PC-3 (cell line): ENCODE measurements at regions not wholly inside any gene's neighbourhood (a gene's known extent, or its start where the extent isn't known, plus 50 kb on each side); places are given as distances from the start of the nearest gene placed in this dataset.

ENCODE experiments used
- ATAC-seq: fragments of 200-7000 bp; cut with Tn5 transposase; 2 replicates; pipeline ENCODE4 v1.9.1; 2020; ENCODE audit warnings: mild to moderate bottlenecking, moderate library complexity
- BruUV-seq: library from RNA; stranded (reverse); fragments of 400-500 nt; replicated peaks from 2 replicates; lab custom pipeline; 2021; lab: Mats Ljungman, UMichigan
- CTCF ChIA-PET: fragments of 300-600 bp; sonication (Branson Sonifier 250); formaldehyde crosslinking; loops from one replicate; lab custom pipeline; 2022; ENCODE audit warnings: antibody characterized with exemption; lab: Charles Lee
- POLR2A ChIA-PET: fragments of 300-600 bp; sonication (Branson Sonifier 250); formaldehyde crosslinking; loops from one replicate; lab custom pipeline; 2022; ENCODE audit warnings: antibody characterized with exemption; ENCODE audit not compliant: unreplicated experiment; lab: Charles Lee
- DNase-seq: peaks from one replicate; pipeline ENCODE4 v3.0.0-alpha.2; 2015
- H2AFZ ChIP-seq: fragments of 300-600 bp; sonication (generic); 2 replicates; pipeline ENCODE4 v1.6.0; 2016; ENCODE audit warnings: antibody characterized with exemption, low read length
- H3F3A ChIP-seq: fragments of 300-600 bp; sonication (generic); one replicate; pipeline ENCODE4 v1.6.0; 2017; ENCODE audit warnings: antibody characterized with exemption, low read length, control low read depth, mild to moderate bottlenecking; ENCODE audit not compliant: unreplicated experiment
- H3K27ac ChIP-seq: fragments of 300-600 bp; sonication (generic); 2 replicates; pipeline ENCODE4 v1.5.1; 2016; ENCODE audit warnings: mild to moderate bottlenecking, low read length
- H3K27me3 ChIP-seq: fragments of 300-600 bp; sonication (generic); 2 replicates; pipeline ENCODE4 v1.6.1; 2016; ENCODE audit warnings: low read length, mixed read lengths
- H3K36me3 ChIP-seq: fragments of 300-600 bp; sonication (generic); 2 replicates; pipeline ENCODE4 v1.6.1; 2016; ENCODE audit warnings: low read depth, mixed run types, low read length, mixed read lengths
- H3K4me1 ChIP-seq: fragments of 300-600 bp; sonication (generic); 2 replicates; pipeline ENCODE4 v1.5.1; 2016; ENCODE audit warnings: low read length; ENCODE audit not compliant: insufficient read depth
- H3K4me2 ChIP-seq: fragments of 300-600 bp; sonication (generic); 2 replicates; pipeline ENCODE4 v1.6.0; 2016; ENCODE audit warnings: low read length
- H3K4me3 ChIP-seq: fragments of 300-600 bp; sonication (generic); 2 replicates; pipeline ENCODE4 v1.5.1; 2016; ENCODE audit warnings: mild to moderate bottlenecking, low read length, mixed read lengths
- H3K79me2 ChIP-seq: fragments of 300-600 bp; sonication (generic); 2 replicates; pipeline ENCODE4 v1.6.1; 2017; ENCODE audit warnings: low read length, mixed read lengths
- H3K9ac ChIP-seq: fragments of 300-600 bp; sonication (generic); 2 replicates; pipeline ENCODE4 v1.6.0; 2016; ENCODE audit warnings: mild to moderate bottlenecking, low read length
- H3K9me2 ChIP-seq: fragments of 300-600 bp; sonication (generic); replicated peaks from 2 replicates; pipeline ENCODE4 v1.6.1; 2016; ENCODE audit warnings: mixed run types, low read length, mixed read lengths
- H3K9me3 ChIP-seq: fragments of 300-600 bp; sonication (generic); 2 replicates; pipeline ENCODE4 v1.6.1; 2016; ENCODE audit warnings: low read length, mixed read lengths
- H4K20me1 ChIP-seq: fragments of 300-600 bp; sonication (generic); 2 replicates; pipeline ENCODE4 v1.6.1; 2016; ENCODE audit warnings: low read length, mixed read lengths
- EZH2 ChIP-seq: fragments of 300-600 bp; sonication (generic); IDR thresholded peaks from one replicate; pipeline ENCODE4 v1.6.1; 2017; ENCODE audit warnings: antibody characterized with exemption, mild to moderate bottlenecking, low read length; ENCODE audit not compliant: unreplicated experiment
- EZH2phosphoT487 ChIP-seq: fragments of 300-600 bp; sonication (generic); IDR thresholded peaks from 2 replicates; pipeline ENCODE4 v1.6.1; 2018; ENCODE audit warnings: mild to moderate bottlenecking, antibody characterized with exemption, low read length, borderline replicate concordance
- intact Hi-C: fragments of 100-400 bp; cut with micrococcal nuclease; formaldehyde crosslinking; loops from 2 replicates; pipeline ENCODE4 v1.9.0; 2023
- TF ChIP-seq, protein P1 (sequence below): fragments of 300-600 bp; sonication (generic); conservative IDR thresholded peaks from 2 replicates; pipeline ENCODE4 v1.5.1; 2017; ENCODE audit warnings: antibody characterized with exemption, low read depth, mild to moderate bottlenecking, low read length

DNA sequence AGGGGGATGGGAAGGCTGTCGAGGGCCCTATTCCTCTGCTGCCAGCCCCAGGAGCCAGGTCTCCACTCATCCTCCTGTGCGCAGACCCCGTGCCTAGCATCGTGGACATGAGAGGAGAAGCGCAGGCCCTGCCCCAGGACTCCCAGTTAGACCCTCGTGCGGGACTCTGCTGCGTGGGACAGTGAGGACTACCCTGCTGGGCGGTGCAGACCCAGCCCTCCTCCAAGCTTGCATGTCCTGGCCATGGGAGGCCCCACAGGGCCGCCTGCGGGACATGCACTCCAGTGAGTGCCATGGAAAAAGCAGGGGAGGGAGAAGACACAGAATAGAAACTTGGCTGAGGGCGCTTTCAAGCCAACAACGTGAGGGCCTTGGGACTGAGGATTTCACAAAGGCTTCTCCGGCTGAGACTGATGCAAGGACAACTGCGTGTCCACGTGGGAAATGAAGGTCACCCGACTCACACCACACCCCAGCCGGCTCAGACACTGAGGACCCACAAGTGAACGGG lies 62.6 kb upstream of the IQSEC1 start:
- Histone ChIP-seq H3K79me2 (no peaks in the 10 kb centered on the region), H3K4me3 (no peak overlapping the region), H4K20me1 (no peaks in the 10 kb centered on the region), H3K9me2 (no peaks in the 10 kb centered on the region), H3K9ac (no peak overlapping the region), H3K27ac (no peak overlapping the region), H2AFZ (no peak overlapping the region), H3K27me3 (no peaks in the 10 kb centered on the region), H3K9me3 (no peaks in the 10 kb centered on the region), H3K36me3 (no peaks in the 10 kb centered on the region), H3K4me1 (no peaks in the 10 kb centered on the region), H3F3A (no peaks in the 10 kb centered on the region), H3K4me2 (no peak overlapping the region)
- ATAC-seq: no peak
- no TSS peak for BruUV-seq
- ChIA-PET CTCF (no interaction called here), POLR2A (no interaction called here)
- intact Hi-C loops: no loop called here
- DNase-seq: no peak
- TF ChIP-seq, protein P1, sequence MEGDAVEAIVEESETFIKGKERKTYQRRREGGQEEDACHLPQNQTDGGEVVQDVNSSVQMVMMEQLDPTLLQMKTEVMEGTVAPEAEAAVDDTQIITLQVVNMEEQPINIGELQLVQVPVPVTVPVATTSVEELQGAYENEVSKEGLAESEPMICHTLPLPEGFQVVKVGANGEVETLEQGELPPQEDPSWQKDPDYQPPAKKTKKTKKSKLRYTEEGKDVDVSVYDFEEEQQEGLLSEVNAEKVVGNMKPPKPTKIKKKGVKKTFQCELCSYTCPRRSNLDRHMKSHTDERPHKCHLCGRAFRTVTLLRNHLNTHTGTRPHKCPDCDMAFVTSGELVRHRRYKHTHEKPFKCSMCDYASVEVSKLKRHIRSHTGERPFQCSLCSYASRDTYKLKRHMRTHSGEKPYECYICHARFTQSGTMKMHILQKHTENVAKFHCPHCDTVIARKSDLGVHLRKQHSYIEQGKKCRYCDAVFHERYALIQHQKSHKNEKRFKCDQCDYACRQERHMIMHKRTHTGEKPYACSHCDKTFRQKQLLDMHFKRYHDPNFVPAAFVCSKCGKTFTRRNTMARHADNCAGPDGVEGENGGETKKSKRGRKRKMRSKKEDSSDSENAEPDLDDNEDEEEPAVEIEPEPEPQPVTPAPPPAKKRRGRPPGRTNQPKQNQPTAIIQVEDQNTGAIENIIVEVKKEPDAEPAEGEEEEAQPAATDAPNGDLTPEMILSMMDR: no peak
- no peak for TF ChIP-seq EZH2
- no peak for TF ChIP-seq EZH2phosphoT487

DNA sequence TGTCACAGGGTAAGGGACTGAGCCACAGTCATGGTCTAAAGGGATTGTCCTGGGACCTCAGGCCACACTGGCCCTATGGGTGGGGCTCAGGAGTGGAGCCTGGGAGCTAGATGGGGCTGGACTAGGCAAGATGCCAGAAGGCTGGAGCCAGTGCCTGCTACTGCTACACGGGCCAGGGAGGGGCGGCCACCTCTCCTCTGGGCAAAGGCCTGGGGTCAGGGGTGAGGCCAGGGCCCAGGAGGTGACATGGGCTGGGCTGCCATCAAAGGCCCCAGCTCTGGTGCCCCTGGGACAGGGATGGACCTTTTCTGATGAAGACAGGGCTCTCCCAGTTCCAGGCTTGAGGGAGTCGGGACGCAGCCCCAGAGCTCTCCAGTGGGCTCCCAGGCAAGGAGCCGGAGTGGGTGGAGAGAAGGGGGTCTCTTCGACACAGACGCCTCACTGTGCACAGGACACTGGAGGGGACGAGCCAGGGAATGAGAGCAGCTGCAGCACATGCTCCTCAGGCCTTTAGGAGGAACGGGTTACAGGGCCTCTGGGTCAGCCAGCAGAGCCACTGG lies 62.1 kb upstream of the IQSEC1 start:
- ATAC-seq: no peak
- DNase-seq: no peak
- no peak for TF ChIP-seq EZH2phosphoT487
- TF ChIP-seq, protein P1: no peak
- TF ChIP-seq EZH2: no peak
- H4K20me1 ChIP-seq: no peaks in the 10 kb centered on the region
- no peak overlapping the region for H3K9ac ChIP-seq
- intact Hi-C loops: no loop called here
- H3K36me3 ChIP-seq: no peaks in the 10 kb centered on the region
- no TSS peak for BruUV-seq
- no peak overlapping the region for H3K27ac ChIP-seq
- no peaks in the 10 kb centered on the region for H3K9me3 ChIP-seq
- no peaks in the 10 kb centered on the region for H3K79me2 ChIP-seq
- H2AFZ ChIP-seq: no peak overlapping the region
- no peaks in the 10 kb centered on the region for H3K27me3 ChIP-seq
- H3F3A ChIP-seq: no peaks in the 10 kb centered on the region
- H3K4me1 ChIP-seq: no peaks in the 10 kb centered on the region
- H3K4me3 ChIP-seq: no peak overlapping the region
- ChIA-PET CTCF (no interaction called here), POLR2A (no interaction called here)
- H3K9me2 ChIP-seq: no peaks in the 10 kb centered on the region
- no peak overlapping the region for H3K4me2 ChIP-seq

DNA sequence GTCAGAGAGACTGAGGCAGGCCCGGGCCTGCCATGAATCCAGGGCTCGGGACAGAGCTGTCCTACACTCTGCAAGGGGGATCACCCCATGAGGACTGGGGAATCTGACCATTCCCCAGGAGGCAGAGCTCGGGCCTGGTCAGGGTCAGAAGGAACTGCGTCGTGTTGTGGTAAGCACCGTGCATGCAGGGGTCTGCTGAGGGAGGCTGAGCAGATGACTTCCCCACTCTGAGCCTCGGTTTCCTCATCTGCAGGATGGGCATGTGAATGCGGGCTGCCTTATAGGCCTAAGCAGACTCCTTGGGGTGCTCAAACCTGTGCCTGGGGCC lies 61.6 kb upstream of the IQSEC1 start:
- no peak overlapping the region for H2AFZ ChIP-seq
- no peaks in the 10 kb centered on the region for H3K9me3 ChIP-seq
- no peaks in the 10 kb centered on the region for H3K4me1 ChIP-seq
- no peak overlapping the region for H3K9ac ChIP-seq
- H3K79me2 ChIP-seq: no peaks in the 10 kb centered on the region
- no peak overlapping the region for H3K27ac ChIP-seq
- H4K20me1 ChIP-seq: no peaks in the 10 kb centered on the region
- no peak for DNase-seq
- ATAC-seq: no peak
- H3K27me3 ChIP-seq: no peaks in the 10 kb centered on the region
- H3K4me3 ChIP-seq: no peak overlapping the region
- POLR2A ChIA-PET: no interaction called here
- H3K4me2 ChIP-seq: no peak overlapping the region
- no peaks in the 10 kb centered on the region for H3K9me2 ChIP-seq
- CTCF ChIA-PET: no interaction called here
- TF ChIP-seq EZH2phosphoT487: no peak
- TF ChIP-seq, protein P1: no peak
- no peak for TF ChIP-seq EZH2
- no peaks in the 10 kb centered on the region for H3K36me3 ChIP-seq
- BruUV-seq: no TSS peak
- intact Hi-C loops: no loop called here
- no peaks in the 10 kb centered on the region for H3F3A ChIP-seq
